NB4 (cell line): ENCODE measurements at regions not wholly inside any gene's neighbourhood (a gene's known extent, or its start where the extent isn't known, plus 50 kb on each side); places are given as distances from the start of the nearest gene placed in this dataset.

Experiments used
- DNase-seq: peaks from one replicate; pipeline ENCODE4 v3.0.0; 2010; ENCODE audit warnings: low read depth
- H3K4me3 ChIP-seq: one replicate; pipeline ENCODE4 v1.5.1; 2011; ENCODE audit warnings: mild to moderate bottlenecking, low read depth, low read length, moderate library complexity
- MYC ChIP-seq: IDR thresholded peaks from 2 replicates; pipeline ENCODE4 v1.6.1; 2011; ENCODE audit warnings: low read depth, low read length
- POLR2A ChIP-seq: IDR thresholded peaks from 2 replicates; pipeline ENCODE4 v1.6.1; 2011; ENCODE audit warnings: mild to moderate bottlenecking; ENCODE audit not compliant: insufficient read length; ENCODE audit errors: extremely low read depth
- TF ChIP-seq, protein P1 (sequence below): IDR thresholded peaks from 2 replicates; pipeline ENCODE4 v1.6.1; 2011; ENCODE audit warnings: low read depth, low read length
- TF ChIP-seq, protein P2 (sequence below): IDR thresholded peaks from one replicate; pipeline ENCODE4 v1.5.1; 2012; ENCODE audit warnings: low read depth, low read length

DNA sequence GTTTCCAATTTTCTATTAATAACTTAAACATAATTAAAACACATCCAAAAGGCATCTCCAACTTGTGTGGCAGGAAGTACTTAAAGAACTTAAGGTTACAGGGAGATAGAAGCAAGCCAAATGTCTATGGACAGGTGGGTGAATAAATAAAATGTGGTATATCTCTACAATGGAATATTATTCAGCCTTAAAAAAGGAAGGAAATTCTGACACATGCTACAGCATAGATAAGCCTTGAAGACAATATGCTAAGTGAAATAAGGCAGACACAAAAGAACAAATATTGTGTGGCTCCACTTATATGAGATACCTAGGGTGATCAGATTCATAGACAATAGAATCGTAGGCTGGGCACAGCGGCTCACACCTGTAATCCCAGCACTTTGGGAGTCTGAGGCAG is 109.6 kb downstream of the WT1 start:
- TF ChIP-seq POLR2A (no peak), MYC (no peak)
- TF ChIP-seq, protein P1, sequence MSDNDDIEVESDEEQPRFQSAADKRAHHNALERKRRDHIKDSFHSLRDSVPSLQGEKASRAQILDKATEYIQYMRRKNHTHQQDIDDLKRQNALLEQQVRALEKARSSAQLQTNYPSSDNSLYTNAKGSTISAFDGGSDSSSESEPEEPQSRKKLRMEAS = no peak
- TF ChIP-seq, protein P2, sequence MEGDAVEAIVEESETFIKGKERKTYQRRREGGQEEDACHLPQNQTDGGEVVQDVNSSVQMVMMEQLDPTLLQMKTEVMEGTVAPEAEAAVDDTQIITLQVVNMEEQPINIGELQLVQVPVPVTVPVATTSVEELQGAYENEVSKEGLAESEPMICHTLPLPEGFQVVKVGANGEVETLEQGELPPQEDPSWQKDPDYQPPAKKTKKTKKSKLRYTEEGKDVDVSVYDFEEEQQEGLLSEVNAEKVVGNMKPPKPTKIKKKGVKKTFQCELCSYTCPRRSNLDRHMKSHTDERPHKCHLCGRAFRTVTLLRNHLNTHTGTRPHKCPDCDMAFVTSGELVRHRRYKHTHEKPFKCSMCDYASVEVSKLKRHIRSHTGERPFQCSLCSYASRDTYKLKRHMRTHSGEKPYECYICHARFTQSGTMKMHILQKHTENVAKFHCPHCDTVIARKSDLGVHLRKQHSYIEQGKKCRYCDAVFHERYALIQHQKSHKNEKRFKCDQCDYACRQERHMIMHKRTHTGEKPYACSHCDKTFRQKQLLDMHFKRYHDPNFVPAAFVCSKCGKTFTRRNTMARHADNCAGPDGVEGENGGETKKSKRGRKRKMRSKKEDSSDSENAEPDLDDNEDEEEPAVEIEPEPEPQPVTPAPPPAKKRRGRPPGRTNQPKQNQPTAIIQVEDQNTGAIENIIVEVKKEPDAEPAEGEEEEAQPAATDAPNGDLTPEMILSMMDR = no peak
- DNase-seq = no peak
- H3K4me3 ChIP-seq = no peak overlapping the region

DNA sequence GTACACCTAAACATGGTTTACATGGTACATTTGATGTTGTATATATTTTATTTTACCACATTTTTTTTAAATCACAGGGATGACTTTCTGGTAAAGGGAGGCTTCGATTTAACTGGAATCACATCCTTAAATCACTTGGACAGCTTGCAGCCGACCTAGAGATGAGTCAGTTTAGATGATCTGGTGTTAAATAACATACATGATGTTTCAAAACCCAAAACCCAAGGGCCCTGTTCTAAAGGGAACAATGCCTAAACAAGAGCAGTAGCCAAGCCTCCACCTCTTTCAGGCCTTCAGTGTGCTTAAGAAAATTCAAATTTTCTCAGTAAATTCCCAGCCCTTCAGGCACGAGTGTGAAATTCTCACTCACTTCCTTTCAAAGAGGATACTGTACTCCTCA is 108.8 kb downstream of the WT1 start:
- DNase-seq = no peak
- TF ChIP-seq MYC = no peak
- TF ChIP-seq, protein P2 = no peak
- TF ChIP-seq, protein P1 = no peak
- TF ChIP-seq POLR2A = no peak
- H3K4me3 ChIP-seq = no peak overlapping the region

DNA sequence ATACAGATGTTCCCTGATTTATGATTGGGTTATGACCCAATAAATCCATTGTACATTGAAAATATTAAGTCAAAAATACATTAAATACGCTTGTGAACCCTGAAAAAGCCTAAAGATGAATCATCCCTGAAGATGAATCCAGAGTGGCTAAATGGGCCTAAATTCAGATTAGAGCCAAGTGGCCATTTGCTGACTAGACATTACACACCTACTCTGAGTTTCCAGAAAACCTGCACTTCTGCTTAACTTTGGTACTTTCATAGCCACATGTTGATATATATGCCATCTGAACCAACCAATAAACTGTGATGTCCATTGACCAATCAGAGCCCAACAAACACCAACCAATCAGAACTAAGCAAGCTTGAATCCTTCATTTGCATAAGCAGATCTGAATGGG is 106.9 kb downstream of the WT1 start:
- no peak for TF ChIP-seq POLR2A
- TF ChIP-seq, protein P2 = no peak
- TF ChIP-seq, protein P1 = no peak
- no peak for TF ChIP-seq MYC

DNA sequence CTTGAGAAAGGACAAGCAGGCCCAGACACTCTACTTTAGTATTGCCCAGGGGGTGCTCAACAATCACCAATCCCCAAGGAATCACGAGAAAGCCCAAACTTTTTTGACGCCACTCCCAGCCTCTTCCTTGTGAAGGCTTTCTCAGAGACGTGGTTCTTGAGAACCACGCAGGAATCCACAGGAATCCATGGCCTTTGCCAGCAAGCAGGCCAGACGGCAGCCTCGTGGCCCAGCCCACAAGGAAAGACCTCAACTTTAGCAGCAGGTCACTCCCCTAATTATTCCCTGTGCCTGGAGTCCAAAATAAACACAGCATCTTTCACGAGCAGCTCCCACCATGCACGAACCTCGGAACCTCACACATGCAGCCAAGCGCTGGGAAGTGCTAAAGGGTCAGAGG is 104.2 kb downstream of the WT1 start:
- TF ChIP-seq, protein P1 = no peak
- TF ChIP-seq POLR2A = no peak
- TF ChIP-seq, protein P2 = no peak
- TF ChIP-seq MYC = no peak
- no peak for DNase-seq
- no peak overlapping the region for H3K4me3 ChIP-seq

More for the DNA sequence above, 106.9 kb downstream of the WT1 start:
- no peak overlapping the region for H3K4me3 ChIP-seq
- DNase-seq = no peak

DNA sequence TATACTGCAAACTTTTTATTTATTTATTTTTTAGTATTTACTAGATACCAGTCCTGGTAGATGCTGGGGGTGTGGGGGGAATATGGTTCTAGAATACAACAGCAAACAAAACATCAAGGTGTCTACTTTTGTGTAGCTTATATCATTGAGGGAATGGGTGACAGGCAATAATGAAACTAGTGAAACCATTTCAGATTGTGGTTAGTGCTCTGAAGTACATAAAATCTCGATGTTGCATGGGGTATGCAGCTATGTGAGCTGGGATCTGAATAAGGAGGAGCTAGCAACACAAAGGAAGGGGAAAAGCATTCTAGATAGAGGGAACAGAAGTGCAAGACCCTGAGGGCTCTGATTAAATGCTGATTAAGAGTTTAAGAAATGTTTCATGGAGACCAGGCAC is 103.5 kb downstream of the WT1 start:
- no peak for DNase-seq
- no peak for TF ChIP-seq MYC
- TF ChIP-seq, protein P2 = no peak
- no peak for TF ChIP-seq POLR2A
- TF ChIP-seq, protein P1 = no peak
- no peak overlapping the region for H3K4me3 ChIP-seq

DNA sequence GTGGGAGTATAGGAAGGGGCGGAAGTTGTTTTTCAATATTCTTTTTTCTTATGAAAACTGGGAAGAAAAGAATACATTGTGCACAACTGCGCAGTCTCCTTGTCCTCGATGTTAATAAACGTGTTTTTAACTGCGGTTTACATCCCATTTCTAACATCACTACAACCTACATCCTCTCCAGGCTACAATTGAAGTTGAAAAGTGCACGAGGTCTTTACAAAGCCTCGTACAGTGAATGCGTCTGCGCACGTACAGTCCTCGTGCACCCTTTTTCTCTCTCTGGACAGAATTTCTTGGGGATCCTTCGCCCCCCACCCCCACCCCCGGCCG is 102.4 kb downstream of the WT1 start:
- H3K4me3 ChIP-seq = no peak overlapping the region
- TF ChIP-seq, protein P1 = no peak
- TF ChIP-seq, protein P2 = no peak
- TF ChIP-seq MYC = no peak
- TF ChIP-seq POLR2A = no peak
- no peak for DNase-seq
